Liver (tissue), 3 donors: ENCODE measurements at regions not wholly inside any gene's neighbourhood (a gene's known extent, or its start where the extent isn't known, plus 50 kb on each side); places are given as distances from the start of the nearest gene placed in this dataset.

Experiments
- ATF3 ChIP-seq: IDR thresholded peaks from 2 replicates; pipeline ENCODE4 v1.6.1; 2016; ENCODE audit warnings: antibody characterized with exemption
- CTCF ChIP-seq: fragments of 150-350 bp; IDR thresholded peaks from 2 replicates; pipeline ENCODE4 v1.5.1; 2017; ENCODE audit warnings: improper control_type of control experiment, low read depth, low read length; ENCODE audit not compliant: missing input control
- EGR1 ChIP-seq, 2 donors: IDR thresholded peaks; 2 replicates each; pipeline ENCODE4 v1.6.1; 2016 to 2018; ENCODE audit warnings: antibody characterized with exemption in 2 of 2, low read depth in 2 of 2
- FOXA2 ChIP-seq: IDR thresholded peaks from 2 replicates; pipeline ENCODE4 v1.6.1; 2016; ENCODE audit warnings: antibody characterized with exemption
- GABPA ChIP-seq, 2 donors: IDR thresholded peaks in 1 of 2; conservative IDR thresholded peaks in 1 of 2; 2 replicates each; pipeline ENCODE4 v1.6.1; 2016; ENCODE audit warnings: antibody characterized with exemption in 2 of 2, mild to moderate bottlenecking in 1 of 2, moderate library complexity in 1 of 2
- HNF4G ChIP-seq: IDR thresholded peaks from 2 replicates; pipeline ENCODE4 v1.6.1; 2016; ENCODE audit warnings: antibody characterized with exemption
- SP1 ChIP-seq: IDR thresholded peaks from 2 replicates; pipeline ENCODE4 v1.6.1; 2018; ENCODE audit warnings: antibody characterized with exemption, mild to moderate bottlenecking
- TAF1 ChIP-seq: conservative IDR thresholded peaks from 2 replicates; pipeline ENCODE4 v1.6.1; 2016; ENCODE audit warnings: antibody characterized with exemption, mild to moderate bottlenecking
- donor health status: healthy.
- donor health status: healthy.

- TF ChIP-seq CTCF: no peak
- no peak for TF ChIP-seq HNF4G
- TF ChIP-seq ATF3: no peak
- no peak for TF ChIP-seq EGR1 (IDR thresholded peaks at IDR 0.05; ENCODE audit: low read depth in 2 of 2)
- TF ChIP-seq TAF1: no peak
- TF ChIP-seq GABPA (IDR thresholded peaks at IDR 0.05 in 1 of 2, conservative IDR thresholded peaks at IDR 0.05 in 1 of 2): no peak
- no peak for TF ChIP-seq FOXA2
- TF ChIP-seq SP1: no peak
Observed at GRCh38 chr2:173574324-173575112, 219.8 kb downstream of the CDCA7 start.
